ENCODE measurements at regions not wholly inside any gene's neighbourhood (a gene's known extent, or its start where the extent isn't known, plus 50 kb on each side); places are given as distances from the start of the nearest gene placed in this dataset.

- H3K23me2 ChIP-seq (ENCODE audit: insufficient read length, low read depth, low read length, poor library complexity, severe bottlenecking) = peaks cover 10% of the 10 kb centered on the region
- H3K23ac ChIP-seq (ENCODE audit: insufficient read length, low read depth, low read length) = no peak overlapping the region
- WGBS (ENCODE audit: extremely low coverage, insufficient read length, low lambda C conversion rate) = no CpG with 5 or more reads among the region's 4 CpGs
- H3K4me2 ChIP-seq (ENCODE audit: insufficient read depth, insufficient read length, low read length) = no peak overlapping the region
- no peak overlapping the region for H3K56ac ChIP-seq (ENCODE audit: insufficient read length, low read depth, low read length)
- no peak overlapping the region for H2AK5ac ChIP-seq (ENCODE audit: insufficient read length, low read length)
- no peak overlapping the region for H2BK15ac ChIP-seq (ENCODE audit: low read depth, low read length)
- no peak overlapping the region for H2BK12ac ChIP-seq (ENCODE audit: insufficient read length, low read depth, low read length)
- H3K27ac ChIP-seq (ENCODE audit: insufficient read length, low read depth, low read length) = no peak overlapping the region
- Mint-ChIP-seq H3K9me3 (no peaks in the 10 kb centered on the region; a peak in 2 of 5 replicates), H3K36me3 (ENCODE audit: insufficient read depth in 1 of 3, low read depth in 3 of 3) (no peaks in the 10 kb centered on the region), H3K27ac (no peak overlapping the region), H3K4me3 (no peak overlapping the region), H3K27me3 (ENCODE audit: low read depth) (peaks cover 27% of the 10 kb centered on the region), H3K4me1 (peaks cover 16 to 32% of the 10 kb centered on the region in 2 experiments)
- TF ChIP-seq, protein P1, sequence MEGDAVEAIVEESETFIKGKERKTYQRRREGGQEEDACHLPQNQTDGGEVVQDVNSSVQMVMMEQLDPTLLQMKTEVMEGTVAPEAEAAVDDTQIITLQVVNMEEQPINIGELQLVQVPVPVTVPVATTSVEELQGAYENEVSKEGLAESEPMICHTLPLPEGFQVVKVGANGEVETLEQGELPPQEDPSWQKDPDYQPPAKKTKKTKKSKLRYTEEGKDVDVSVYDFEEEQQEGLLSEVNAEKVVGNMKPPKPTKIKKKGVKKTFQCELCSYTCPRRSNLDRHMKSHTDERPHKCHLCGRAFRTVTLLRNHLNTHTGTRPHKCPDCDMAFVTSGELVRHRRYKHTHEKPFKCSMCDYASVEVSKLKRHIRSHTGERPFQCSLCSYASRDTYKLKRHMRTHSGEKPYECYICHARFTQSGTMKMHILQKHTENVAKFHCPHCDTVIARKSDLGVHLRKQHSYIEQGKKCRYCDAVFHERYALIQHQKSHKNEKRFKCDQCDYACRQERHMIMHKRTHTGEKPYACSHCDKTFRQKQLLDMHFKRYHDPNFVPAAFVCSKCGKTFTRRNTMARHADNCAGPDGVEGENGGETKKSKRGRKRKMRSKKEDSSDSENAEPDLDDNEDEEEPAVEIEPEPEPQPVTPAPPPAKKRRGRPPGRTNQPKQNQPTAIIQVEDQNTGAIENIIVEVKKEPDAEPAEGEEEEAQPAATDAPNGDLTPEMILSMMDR (conservative IDR thresholded peaks at IDR 0.05) = no peak
- no peak overlapping the region for H3K4ac ChIP-seq (ENCODE audit: low read depth, low read length)
- no peak overlapping the region for H4K5ac ChIP-seq (ENCODE audit: insufficient read length, low read depth, low read length)
- no peak overlapping the region for H2BK20ac ChIP-seq (ENCODE audit: low read depth, low read length, poor library complexity, severe bottlenecking)
- no peak overlapping the region for H3T11ph ChIP-seq (ENCODE audit: low read length)
- H3K27me3 ChIP-seq (ENCODE audit: insufficient read depth, low read length) = peaks cover 2% of the 10 kb centered on the region; the same call in 1 of the 2 replicates
- no peak overlapping the region for H3K18ac ChIP-seq (ENCODE audit: insufficient read length, low read depth, low read length)
- no peaks in the 10 kb centered on the region; the same call in 1 of the 2 replicates for H3K4me1 ChIP-seq (ENCODE audit: insufficient read depth, low read length)
- H4K91ac ChIP-seq (ENCODE audit: insufficient read length, low read depth, low read length) = no peak overlapping the region
- H4K8ac ChIP-seq (replicated peaks; ENCODE audit: insufficient read length, low read depth, low read length) = no peak overlapping the region
- no peaks in the 10 kb centered on the region for H3K79me2 ChIP-seq (ENCODE audit: insufficient read depth, low read length)
- no peaks in the 10 kb centered on the region for H3K9me3 ChIP-seq (ENCODE audit: control insufficient read depth, low read depth, low read length)
- H3K9ac ChIP-seq (ENCODE audit: extremely low read depth, insufficient read length, low read length) = no peak overlapping the region
- H3K14ac ChIP-seq (ENCODE audit: insufficient read depth, low read length) = no peak overlapping the region
- H2BK5ac ChIP-seq (ENCODE audit: insufficient read length, low read length) = no peak overlapping the region
- H4K20me1 ChIP-seq (ENCODE audit: control insufficient read depth, insufficient read depth, insufficient read length) = no peaks in the 10 kb centered on the region
- no peak for DNase-seq
- no peaks in the 10 kb centered on the region for H3K79me1 ChIP-seq (ENCODE audit: insufficient read depth, low read depth, low read length, poor library complexity, severe bottlenecking)
- no peak overlapping the region for H2AFZ ChIP-seq (ENCODE audit: low read length)
- no peak overlapping the region for H2BK120ac ChIP-seq (ENCODE audit: low read depth, low read length, poor library complexity, severe bottlenecking)
Observed at GRCh38 chr6:37569317-37569716, 69.6 kb upstream of the CCDC167 start.

Measured in H9 (cell line).